Mesothelial cell of epicardium (in vitro differentiated cells): ENCODE measurements at regions not wholly inside any gene's neighbourhood (a gene's known extent, or its start where the extent isn't known, plus 50 kb on each side); places are given as distances from the start of the nearest gene placed in this dataset.

Source experiments
- DNase-seq, 2 experiments: peaks; one replicate each; pipeline ENCODE4 v3.0.0; 2021; ENCODE audit warnings: low spot score in 2 of 2; ENCODE audit not compliant: unreplicated experiment in 2 of 2
- H3K27ac Mint-ChIP-seq: 2 replicates; pipeline ENCODE4 v1.8.0; 2021; ENCODE audit warnings: mixed read lengths
- H3K27me3 Mint-ChIP-seq: 2 replicates; pipeline ENCODE4 v1.8.0; 2021; ENCODE audit warnings: low read depth, mixed read lengths
- H3K36me3 Mint-ChIP-seq: 2 replicates; pipeline ENCODE4 v1.8.0; 2021; ENCODE audit warnings: mixed read lengths
- H3K4me1 Mint-ChIP-seq: 2 replicates; pipeline ENCODE4 v1.8.0; 2021; ENCODE audit warnings: mixed read lengths
- H3K4me3 Mint-ChIP-seq: 2 replicates; pipeline ENCODE4 v1.8.0; 2021; ENCODE audit warnings: mild to moderate bottlenecking, moderate library complexity, mixed read lengths
- H3K9me3 Mint-ChIP-seq: 2 replicates; pipeline ENCODE4 v1.8.0; 2021; ENCODE audit warnings: mixed read lengths
- TF ChIP-seq, protein P1 (sequence below): fragments of 200-600 bp; sonication (generic); IDR thresholded peaks from one replicate; pipeline ENCODE4 v1.5.0; 2021; ENCODE audit warnings: antibody characterized with exemption; ENCODE audit not compliant: unreplicated experiment

DNA sequence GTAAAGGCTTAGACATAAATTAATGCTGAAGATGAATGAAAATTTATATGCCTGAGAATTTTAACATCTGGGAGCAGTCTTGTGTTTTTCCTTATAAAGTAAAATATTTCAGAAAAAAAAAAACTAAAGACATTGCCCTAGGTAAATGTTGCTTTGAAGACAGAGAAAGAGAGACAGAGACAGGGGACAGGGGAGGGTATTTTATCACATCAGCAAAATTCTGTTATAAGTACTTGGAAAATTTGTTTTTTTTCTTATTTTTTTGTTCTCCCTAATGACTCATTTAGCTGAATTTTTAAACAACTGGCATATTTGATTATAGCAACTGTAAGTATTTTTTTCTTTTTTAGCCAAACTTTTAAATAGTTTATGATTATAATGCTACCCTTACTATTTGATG, 1540.6 kb upstream of the GBE1 start:
- no peaks in the 10 kb centered on the region for H3K36me3 Mint-ChIP-seq
- no peak overlapping the region for H3K4me3 Mint-ChIP-seq
- no peak for DNase-seq
- H3K27ac Mint-ChIP-seq: no peak overlapping the region
- H3K27me3 Mint-ChIP-seq: no peaks in the 10 kb centered on the region
- TF ChIP-seq, protein P1, sequence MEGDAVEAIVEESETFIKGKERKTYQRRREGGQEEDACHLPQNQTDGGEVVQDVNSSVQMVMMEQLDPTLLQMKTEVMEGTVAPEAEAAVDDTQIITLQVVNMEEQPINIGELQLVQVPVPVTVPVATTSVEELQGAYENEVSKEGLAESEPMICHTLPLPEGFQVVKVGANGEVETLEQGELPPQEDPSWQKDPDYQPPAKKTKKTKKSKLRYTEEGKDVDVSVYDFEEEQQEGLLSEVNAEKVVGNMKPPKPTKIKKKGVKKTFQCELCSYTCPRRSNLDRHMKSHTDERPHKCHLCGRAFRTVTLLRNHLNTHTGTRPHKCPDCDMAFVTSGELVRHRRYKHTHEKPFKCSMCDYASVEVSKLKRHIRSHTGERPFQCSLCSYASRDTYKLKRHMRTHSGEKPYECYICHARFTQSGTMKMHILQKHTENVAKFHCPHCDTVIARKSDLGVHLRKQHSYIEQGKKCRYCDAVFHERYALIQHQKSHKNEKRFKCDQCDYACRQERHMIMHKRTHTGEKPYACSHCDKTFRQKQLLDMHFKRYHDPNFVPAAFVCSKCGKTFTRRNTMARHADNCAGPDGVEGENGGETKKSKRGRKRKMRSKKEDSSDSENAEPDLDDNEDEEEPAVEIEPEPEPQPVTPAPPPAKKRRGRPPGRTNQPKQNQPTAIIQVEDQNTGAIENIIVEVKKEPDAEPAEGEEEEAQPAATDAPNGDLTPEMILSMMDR: no peak
- H3K9me3 Mint-ChIP-seq: peaks cover 10% of the 10 kb centered on the region
- no peaks in the 10 kb centered on the region for H3K4me1 Mint-ChIP-seq

DNA sequence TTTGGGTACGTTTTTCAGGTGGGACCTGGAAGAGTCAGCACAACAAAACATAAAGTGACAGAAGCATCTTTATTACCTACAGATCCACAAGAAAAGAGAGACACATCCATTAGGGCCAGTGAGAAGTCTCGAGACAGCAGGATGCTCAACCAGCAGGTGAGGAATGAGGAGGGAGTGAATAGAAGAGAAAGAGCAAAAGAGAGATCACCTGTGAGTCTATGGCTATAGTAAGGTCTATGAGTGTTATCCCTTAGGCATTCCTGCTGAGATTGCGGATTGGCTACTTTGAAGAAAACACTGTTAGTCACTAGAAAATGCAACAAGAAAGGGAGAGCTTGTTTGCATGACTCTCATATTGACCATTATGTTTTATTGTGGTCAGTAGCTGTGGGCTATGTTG, 1556.2 kb upstream of the GBE1 start:
- DNase-seq: no peak
- Mint-ChIP-seq H3K4me1 (no peaks in the 10 kb centered on the region), H3K36me3 (no peaks in the 10 kb centered on the region)

DNA sequence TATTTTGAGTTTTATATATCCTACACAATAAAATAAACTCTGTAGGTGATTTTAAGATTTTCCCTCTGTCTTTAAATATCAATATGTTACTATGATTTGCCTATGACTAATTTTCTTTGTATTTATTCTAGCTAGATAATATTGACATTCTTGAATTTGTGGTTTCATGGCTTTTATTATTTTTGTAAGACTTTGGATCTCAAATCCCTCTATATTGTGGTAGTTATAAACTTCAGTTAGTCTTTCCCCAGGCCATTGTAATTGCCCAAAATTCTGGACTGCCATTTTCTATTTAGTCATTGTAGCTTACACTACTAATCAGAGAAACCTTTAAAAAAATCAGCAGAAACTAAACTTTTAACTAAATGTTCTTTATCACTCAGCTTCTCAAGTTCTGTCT, 1559.3 kb upstream of the GBE1 start:
- H3K27me3 Mint-ChIP-seq: no peaks in the 10 kb centered on the region
- DNase-seq: no peak
- no peaks in the 10 kb centered on the region for H3K4me1 Mint-ChIP-seq
- H3K27ac Mint-ChIP-seq: no peak overlapping the region
- no peaks in the 10 kb centered on the region for H3K36me3 Mint-ChIP-seq
- TF ChIP-seq, protein P1: no peak
- H3K9me3 Mint-ChIP-seq: peaks cover 3% of the 10 kb centered on the region
- no peak overlapping the region for H3K4me3 Mint-ChIP-seq

More for the DNA sequence above, 1556.2 kb upstream of the GBE1 start:
- Mint-ChIP-seq H3K9me3 (peaks cover 10% of the 10 kb centered on the region), H3K27ac (no peak overlapping the region), H3K27me3 (no peaks in the 10 kb centered on the region), H3K4me3 (no peak overlapping the region)
- TF ChIP-seq, protein P1: no peak

DNA sequence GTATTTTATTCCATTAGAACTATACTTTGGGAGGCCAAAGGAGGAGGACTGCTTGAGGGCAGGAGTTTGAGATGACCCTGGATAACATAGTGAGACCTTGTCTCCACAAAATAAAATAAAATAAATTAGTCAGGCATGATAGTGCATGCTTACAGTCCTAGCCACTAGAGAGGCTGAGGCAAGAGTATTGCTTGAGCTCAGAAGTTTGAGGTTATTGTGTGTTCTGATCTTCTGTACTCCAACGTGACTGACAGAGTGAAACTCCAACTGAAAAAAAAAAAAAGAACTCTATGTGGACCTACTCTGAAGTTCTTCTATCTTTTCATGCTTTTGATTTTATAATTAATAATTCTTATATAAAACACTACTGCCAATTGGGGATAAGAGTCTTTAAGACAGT, 1560.0 kb upstream of the GBE1 start:
- H3K27ac Mint-ChIP-seq: no peak overlapping the region
- no peak overlapping the region for H3K4me3 Mint-ChIP-seq
- no peak for DNase-seq
- H3K4me1 Mint-ChIP-seq: no peaks in the 10 kb centered on the region
- TF ChIP-seq, protein P1: no peak
- no peaks in the 10 kb centered on the region for H3K27me3 Mint-ChIP-seq
- peaks cover 3% of the 10 kb centered on the region for H3K9me3 Mint-ChIP-seq
- no peaks in the 10 kb centered on the region for H3K36me3 Mint-ChIP-seq

DNA sequence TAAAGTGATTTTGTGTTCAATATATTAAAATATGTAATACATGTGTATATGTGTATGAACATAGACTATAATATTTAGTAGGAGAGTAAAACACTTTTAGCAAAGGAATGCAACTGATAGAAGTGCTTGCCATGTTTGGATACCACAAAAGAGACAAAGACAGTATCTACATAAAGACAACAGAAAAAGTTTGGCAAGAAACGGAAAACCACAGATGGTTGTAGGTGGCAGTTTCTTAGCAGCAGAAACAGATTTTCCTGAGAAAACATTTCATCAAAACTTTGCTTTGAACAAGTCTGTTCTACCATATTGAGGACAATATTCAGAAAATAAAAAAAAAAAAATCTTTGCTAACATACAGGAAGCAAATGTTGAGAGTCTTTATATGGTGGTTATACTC, 1560.4 kb upstream of the GBE1 start:
- no peaks in the 10 kb centered on the region for H3K36me3 Mint-ChIP-seq
- no peak overlapping the region for H3K4me3 Mint-ChIP-seq
- no peaks in the 10 kb centered on the region for H3K27me3 Mint-ChIP-seq
- TF ChIP-seq, protein P1: no peak
- H3K9me3 Mint-ChIP-seq: peaks cover 3% of the 10 kb centered on the region
- DNase-seq: no peak
- no peak overlapping the region for H3K27ac Mint-ChIP-seq
- no peaks in the 10 kb centered on the region for H3K4me1 Mint-ChIP-seq

DNA sequence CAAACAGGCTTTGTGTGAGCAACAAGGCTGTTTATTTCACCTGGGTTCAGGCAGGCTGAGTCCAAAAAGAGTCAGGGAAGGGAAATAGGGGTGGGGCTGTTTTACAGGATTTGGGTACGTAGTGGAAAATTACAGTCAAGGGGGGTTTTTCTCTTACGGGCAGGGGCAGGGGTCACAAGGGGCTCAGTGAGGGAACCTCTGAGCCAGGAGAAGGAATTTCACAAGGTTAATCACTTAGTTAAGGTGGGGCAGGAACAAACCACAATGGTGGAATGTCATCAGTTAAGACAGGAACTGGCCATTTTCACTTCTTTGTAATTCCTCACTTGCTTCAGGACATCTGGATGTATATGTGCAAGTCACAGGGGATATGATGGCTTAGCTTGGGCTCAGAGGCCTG, 1592.8 kb upstream of the GBE1 start:
- Mint-ChIP-seq H3K27ac (no peak overlapping the region), H3K36me3 (no peaks in the 10 kb centered on the region), H3K4me1 (peaks cover 2% of the 10 kb centered on the region), H3K9me3 (peaks cover 14% of the 10 kb centered on the region), H3K27me3 (no peaks in the 10 kb centered on the region), H3K4me3 (no peak overlapping the region)
- no peak for DNase-seq
- TF ChIP-seq, protein P1: no peak
